HG03064 (cell line): ENCODE measurements at regions not wholly inside any gene's neighbourhood (a gene's known extent, or its start where the extent isn't known, plus 50 kb on each side); places are given as distances from the start of the nearest gene placed in this dataset.
"Not testable (repeated sequence)": the region's sequence is repeated elsewhere in the genome, so short reads cannot be mapped to it uniquely, and the experiment has no call there.

ENCODE experiments used
- ATAC-seq: cut with Tn5 transposase; IDR thresholded peaks from one replicate; pipeline ENCODE4 v1.9.1; 2021; ENCODE audit warnings: low read depth; ENCODE audit not compliant: unreplicated experiment

DNA sequence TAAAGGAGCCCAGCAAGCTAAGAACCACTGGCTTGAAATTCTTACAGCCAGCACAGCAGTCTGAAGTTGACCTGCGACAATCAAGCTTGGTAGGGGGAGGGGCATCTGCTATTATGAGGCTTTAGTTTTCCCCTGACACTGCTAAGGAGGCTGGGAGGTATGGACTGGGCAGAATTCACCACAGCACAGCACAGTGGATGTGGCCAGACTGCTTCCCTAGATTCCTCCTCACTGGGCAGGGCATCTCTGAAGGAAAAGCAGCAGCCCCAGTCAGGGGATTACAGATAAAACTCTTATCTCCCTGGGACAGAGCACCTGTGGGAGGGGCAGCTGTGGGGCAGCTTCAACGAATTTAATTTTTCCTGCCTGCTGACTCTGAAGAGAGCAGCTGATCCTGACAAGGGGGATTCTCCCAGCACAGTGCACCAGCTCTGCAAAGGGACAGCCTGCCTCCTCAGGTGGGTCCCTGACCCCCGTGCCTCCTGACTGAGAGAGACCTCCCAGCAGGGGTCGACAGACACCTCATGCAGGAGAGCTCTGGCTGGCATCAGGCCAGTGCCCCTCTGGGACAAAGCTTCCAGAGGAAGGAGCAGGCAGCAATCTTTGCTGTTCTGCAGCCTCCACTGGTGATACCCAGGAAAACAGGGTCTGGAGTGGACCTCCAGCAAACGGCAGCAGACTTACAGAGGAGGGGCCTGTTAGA lies 71.6 kb upstream of the CARMIL1 start:
- not testable (repeated sequence) for ATAC-seq

- ATAC-seq, result no peak
These were observed 63.3 kb upstream of the CARMIL1 start for GRCh38 chr6:25215881-25216280.

DNA sequence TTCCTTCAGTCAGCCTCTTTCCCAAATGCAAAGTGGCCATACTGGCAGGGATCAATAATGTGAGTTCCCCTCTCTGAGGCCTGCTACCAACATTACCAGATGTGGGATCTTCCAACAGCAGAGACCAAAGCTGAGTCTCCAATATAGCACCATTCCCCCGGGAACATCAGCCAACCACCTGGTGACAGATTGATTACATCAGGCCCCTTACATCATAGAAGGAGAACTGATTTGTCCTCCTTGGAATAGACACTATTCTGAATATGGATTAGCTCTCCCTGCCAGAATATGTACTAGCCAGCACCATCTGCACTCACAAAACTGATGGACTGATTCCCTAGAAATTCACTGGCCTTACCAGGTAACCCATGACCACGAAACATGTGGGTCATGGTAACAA lies 61.9 kb upstream of the CARMIL1 start:
- no peak for ATAC-seq

- no peak for ATAC-seq
These were observed 61.3 kb upstream of the CARMIL1 start for GRCh38 chr6:25217829-25218228.

GRCh38 chr6:25218346-25218745 lies 60.8 kb upstream of the CARMIL1 start:
- no peak for ATAC-seq

DNA sequence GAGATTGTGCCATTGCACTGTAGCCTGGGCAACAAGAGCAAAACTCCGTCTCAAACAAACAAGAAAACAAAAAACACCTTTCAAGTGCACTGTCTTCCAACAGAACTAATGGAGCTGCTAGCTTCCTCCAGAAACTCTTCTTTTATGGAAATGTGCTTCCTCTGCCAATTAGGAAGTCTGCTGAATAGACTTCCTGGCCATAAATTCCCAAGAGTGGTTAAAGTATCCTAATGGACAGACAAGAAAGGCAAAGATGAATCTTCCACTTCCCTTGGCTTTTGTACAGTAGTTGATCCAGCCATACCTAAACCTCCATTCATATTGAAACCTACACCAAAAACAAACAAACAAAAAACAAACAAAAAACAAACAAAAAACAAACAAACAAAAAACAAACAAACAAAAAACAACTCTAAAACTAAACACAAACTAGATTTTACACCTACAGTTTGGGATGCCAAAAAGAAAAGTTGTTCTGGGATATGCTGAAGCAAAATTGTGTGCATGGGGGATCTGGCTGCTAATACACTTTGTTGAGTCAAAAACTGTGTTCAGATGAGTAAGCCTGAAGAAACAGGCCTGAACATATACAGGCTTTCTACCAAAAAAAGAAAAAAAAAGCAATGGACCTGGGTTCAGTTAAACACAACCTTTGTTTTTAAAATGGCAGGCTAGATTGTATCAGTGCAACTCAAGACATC lies 59.8 kb upstream of the CARMIL1 start:
- no peak for ATAC-seq

GRCh38 chr6:25219917-25220278 lies 59.3 kb upstream of the CARMIL1 start:
- ATAC-seq, result no peak

- ATAC-seq, result no peak
These were observed 58.3 kb upstream of the CARMIL1 start for GRCh38 chr6:25220857-25221256.

GRCh38 chr6:25222006-25222678 lies 57.0 kb upstream of the CARMIL1 start:
- no peak for ATAC-seq

DNA sequence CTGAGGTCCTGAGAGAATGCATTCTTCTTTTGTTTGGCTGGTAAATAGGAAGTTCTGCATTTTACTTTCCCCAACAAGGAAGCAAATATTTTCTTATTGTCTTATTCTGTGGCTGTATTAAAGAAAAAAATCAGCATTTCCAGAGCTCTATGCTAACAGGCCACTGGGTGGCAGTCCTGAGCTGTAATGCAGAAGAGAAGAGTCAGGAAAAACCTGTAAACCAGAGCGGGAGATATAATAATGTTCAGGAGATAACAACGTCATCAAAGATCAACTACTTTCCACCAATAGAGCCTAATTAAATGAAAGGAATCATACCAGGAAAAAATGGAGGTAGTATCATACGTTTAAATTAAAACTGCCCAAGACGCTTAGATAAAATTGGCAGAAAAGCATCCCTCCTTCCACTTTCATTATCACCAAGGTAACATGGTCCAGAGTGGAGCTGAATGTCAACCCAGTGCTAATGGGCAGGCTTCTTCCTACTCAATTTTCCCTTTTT lies 55.6 kb upstream of the CARMIL1 start:
- ATAC-seq, result no peak

GRCh38 chr6:25224242-25224641 lies 54.9 kb upstream of the CARMIL1 start:
- ATAC-seq, result no peak

DNA sequence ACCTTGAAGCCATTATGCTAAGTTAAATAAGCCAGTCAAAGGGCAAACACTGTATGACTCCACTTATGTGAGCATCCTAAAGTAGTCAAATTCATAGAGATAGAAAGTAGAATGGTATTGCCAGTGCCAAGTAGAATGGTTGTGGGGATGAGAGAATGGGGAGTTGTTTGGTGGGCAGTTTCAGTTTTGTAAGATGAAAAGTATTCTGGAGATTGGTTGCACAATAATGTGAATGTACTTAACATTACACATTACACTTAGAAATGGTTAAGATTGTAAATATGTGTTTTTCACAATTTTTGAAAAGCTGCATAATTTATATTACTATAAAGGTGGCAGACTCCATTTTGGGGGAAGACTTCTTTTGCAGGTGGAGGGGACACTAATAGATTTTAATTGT lies 51.3 kb upstream of the CARMIL1 start:
- ATAC-seq, result no peak
